Progenitor cell of endocrine pancreas (in vitro differentiated cells): ENCODE measurements at regions not wholly inside any gene's neighbourhood (a gene's known extent, or its start where the extent isn't known, plus 50 kb on each side); places are given as distances from the start of the nearest gene placed in this dataset.
"Not testable (repeated sequence)": the region's sequence is repeated elsewhere in the genome, so short reads cannot be mapped to it uniquely, and the experiment has no call there.

Experiments used
- DNase-seq: peaks from one replicate; pipeline ENCODE4 v3.0.0; 2021; ENCODE audit warnings: low spot score; ENCODE audit not compliant: unreplicated experiment
- H3K27ac Mint-ChIP-seq: 2 replicates; pipeline ENCODE4 v1.8.0; 2021; ENCODE audit warnings: mild to moderate bottlenecking, moderate library complexity, mixed read lengths
- H3K27me3 Mint-ChIP-seq: 2 replicates; pipeline ENCODE4 v1.8.0; 2021; ENCODE audit warnings: mixed read lengths
- H3K36me3 Mint-ChIP-seq: 2 replicates; pipeline ENCODE4 v1.8.0; 2022; ENCODE audit warnings: mixed read lengths; ENCODE audit not compliant: insufficient read depth
- H3K4me1 Mint-ChIP-seq: 2 replicates; pipeline ENCODE4 v1.8.0; 2021; ENCODE audit warnings: low read depth, mixed read lengths
- H3K4me3 Mint-ChIP-seq: 2 replicates; pipeline ENCODE4 v1.8.0; 2021; ENCODE audit warnings: low read depth, mild to moderate bottlenecking, moderate library complexity, mixed read lengths
- H3K9me3 Mint-ChIP-seq: 2 replicates; pipeline ENCODE4 v1.8.0; 2021; ENCODE audit warnings: low read depth, mixed read lengths
- CTCF ChIP-seq: fragments of 200-600 bp; sonication (generic); IDR thresholded peaks from one replicate; pipeline ENCODE4 v1.5.0; 2021; ENCODE audit warnings: antibody characterized with exemption, mild to moderate bottlenecking; ENCODE audit not compliant: unreplicated experiment

GRCh38 chr3:16070707-16071106, 103.8 kb upstream of the GALNT15 start:
- Mint-ChIP-seq H3K27ac (no peak overlapping the region), H3K36me3 (no peaks in the 10 kb centered on the region), H3K27me3 (no peaks in the 10 kb centered on the region), H3K9me3 (no peaks in the 10 kb centered on the region), H3K4me3 (no peak overlapping the region), H3K4me1 (peaks cover 4% of the 10 kb centered on the region)
- no peak for TF ChIP-seq CTCF
- no peak for DNase-seq

- Mint-ChIP-seq H3K9me3 (no peaks in the 10 kb centered on the region), H3K36me3 (no peaks in the 10 kb centered on the region), H3K27me3 (no peaks in the 10 kb centered on the region), H3K4me1 (peaks cover 4% of the 10 kb centered on the region), H3K27ac (no peak overlapping the region), H3K4me3 (no peak overlapping the region)
- DNase-seq = no peak
- TF ChIP-seq CTCF = no peak
Observed at GRCh38 chr3:16071206-16071605, 103.3 kb upstream of the GALNT15 start.

GRCh38 chr3:16072420-16073110, 101.9 kb upstream of the GALNT15 start:
- Mint-ChIP-seq H3K27me3 (no peaks in the 10 kb centered on the region), H3K9me3 (peaks cover 3% of the 10 kb centered on the region), H3K36me3 (peaks cover 2% of the 10 kb centered on the region), H3K4me1 (peaks cover 4% of the 10 kb centered on the region), H3K27ac (no peak overlapping the region), H3K4me3 (no peak overlapping the region)
- TF ChIP-seq CTCF = no peak
- DNase-seq = no peak

GRCh38 chr3:16073203-16073602, 101.3 kb upstream of the GALNT15 start:
- H3K9me3 Mint-ChIP-seq = peaks cover 4% of the 10 kb centered on the region
- no peak for TF ChIP-seq CTCF
- peaks cover 4% of the 10 kb centered on the region for H3K4me1 Mint-ChIP-seq
- H3K36me3 Mint-ChIP-seq = peaks cover 2% of the 10 kb centered on the region
- DNase-seq = no peak
- H3K27me3 Mint-ChIP-seq = no peaks in the 10 kb centered on the region
- no peak overlapping the region for H3K4me3 Mint-ChIP-seq
- no peak overlapping the region for H3K27ac Mint-ChIP-seq

GRCh38 chr3:16073990-16074671, 100.3 kb upstream of the GALNT15 start:
- H3K27ac Mint-ChIP-seq, H3K4me1 Mint-ChIP-seq, H3K9me3 Mint-ChIP-seq, H3K36me3 Mint-ChIP-seq, H3K4me3 Mint-ChIP-seq, H3K27me3 Mint-ChIP-seq, DNase-seq: not testable (repeated sequence)

GRCh38 chr3:16075647-16076046, 98.8 kb upstream of the GALNT15 start:
- peaks cover 4% of the 10 kb centered on the region for H3K4me1 Mint-ChIP-seq
- H3K36me3 Mint-ChIP-seq = peaks cover 4% of the 10 kb centered on the region
- no peaks in the 10 kb centered on the region for H3K27me3 Mint-ChIP-seq
- DNase-seq = no peak
- TF ChIP-seq CTCF = no peak
- peaks cover 7% of the 10 kb centered on the region for H3K9me3 Mint-ChIP-seq
- H3K4me3 Mint-ChIP-seq = no peak overlapping the region
- H3K27ac Mint-ChIP-seq = no peak overlapping the region
